ENCODE measurements at regions not wholly inside any gene's neighbourhood (a gene's known extent, or its start where the extent isn't known, plus 50 kb on each side); places are given as distances from the start of the nearest gene placed in this dataset.

GRCh38 chr4:165560941-165561340 is 182.1 kb downstream of the CPE start:
- no peaks in the 10 kb centered on the region for H3K4me1 Mint-ChIP-seq
- Histone ChIP-seq H3K4me2 (replicated peaks; ENCODE audit: extremely low read depth, low read length, poor library complexity, severe bottlenecking) (no peak overlapping the region), H3K27me3 (ENCODE audit: control insufficient read depth in 2 of 2, insufficient read depth in 2 of 2, low read length in 2 of 2) (no peaks in the 10 kb centered on the region), H3K9me3 (replicated peaks in 1 of 2; ENCODE audit: control insufficient read depth in 1 of 2, insufficient read depth in 1 of 2, low read length in 2 of 2) (peaks cover 0 to 4% of the 10 kb centered on the region in 2 donors), H4K20me1 (ENCODE audit: insufficient read depth, low read length) (no peaks in the 10 kb centered on the region), H3K4me1 (ENCODE audit: control insufficient read depth in 1 of 2, insufficient read depth in 2 of 2, low read length in 2 of 2) (no peaks in the 10 kb centered on the region), H3K27ac (ENCODE audit: low read depth in 1 of 2, low read length in 2 of 2) (no peak overlapping the region), H3K36me3 (replicated peaks in 1 of 2; ENCODE audit: control insufficient read depth in 1 of 2, insufficient read depth in 2 of 2, low read length in 2 of 2) (no peaks in the 10 kb centered on the region), H3K4me3 (replicated peaks in 1 of 3; ENCODE audit: low read depth in 2 of 3, low read length in 3 of 3) (no peak overlapping the region), H2AFZ (ENCODE audit: insufficient read depth, low read depth, low read length, poor library complexity, severe bottlenecking) (no peak overlapping the region), H3K79me2 (ENCODE audit: insufficient read depth, low read length) (no peaks in the 10 kb centered on the region), H3K9ac (ENCODE audit: insufficient read depth, low read length, poor library complexity, severe bottlenecking) (no peak overlapping the region)
- no peak for DNase-seq
- peaks cover 2 to 22% (median 7%) of the 10 kb centered on the region in 7 donors for H3K9me3 Mint-ChIP-seq
- TF ChIP-seq CTCF (IDR thresholded peaks at IDR 0.05): no peak
- H3K36me3 Mint-ChIP-seq: no peaks in the 10 kb centered on the region
- intact Hi-C loops (cut with micrococcal nuclease): no loop called here
- no peak overlapping the region for H3K27ac Mint-ChIP-seq
- 100% methylated on average over 1 of the region's 4 CpGs for WGBS (ENCODE audit: insufficient coverage)
- no peaks in the 10 kb centered on the region for H3K27me3 Mint-ChIP-seq (ENCODE audit: low read depth in 3 of 3)
- no peak overlapping the region for H3K4me3 Mint-ChIP-seq

DNA sequence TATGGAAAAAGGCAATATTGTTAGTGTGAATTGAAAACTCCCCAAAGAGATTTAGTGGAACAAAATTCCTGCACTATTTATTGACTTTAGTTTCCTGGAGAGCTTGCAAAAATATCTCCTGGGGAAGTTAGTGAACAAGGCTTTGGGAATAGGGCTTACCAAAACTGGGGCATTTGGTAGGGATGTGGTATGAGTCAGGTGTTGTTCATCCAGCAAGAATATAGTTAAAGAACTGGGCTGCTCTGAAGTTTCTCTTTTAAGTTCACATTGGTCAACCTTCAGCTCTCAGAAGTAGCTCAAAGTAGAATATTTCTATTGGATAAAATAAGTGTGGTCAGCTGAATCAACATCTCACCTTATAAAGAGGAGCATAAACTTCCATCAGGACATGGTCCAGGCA is 185.0 kb downstream of the CPE start:
- peaks cover 0 to 20% (median 7%) of the 10 kb centered on the region in 7 donors for H3K9me3 Mint-ChIP-seq
- intact Hi-C loops (cut with micrococcal nuclease): no loop called here

More for the DNA sequence above, 185.0 kb downstream of the CPE start:
- Histone ChIP-seq H3K9ac (ENCODE audit: insufficient read depth, low read length, poor library complexity, severe bottlenecking) (no peak overlapping the region), H3K27ac (ENCODE audit: low read depth in 1 of 2, low read length in 2 of 2) (no peak overlapping the region), H3K4me2 (replicated peaks; ENCODE audit: extremely low read depth, low read length, poor library complexity, severe bottlenecking) (no peak overlapping the region), H3K27me3 (ENCODE audit: control insufficient read depth in 2 of 2, insufficient read depth in 2 of 2, low read length in 2 of 2) (no peaks in the 10 kb centered on the region), H3K36me3 (replicated peaks in 1 of 2; ENCODE audit: control insufficient read depth in 1 of 2, insufficient read depth in 2 of 2, low read length in 2 of 2) (no peaks in the 10 kb centered on the region), H3K4me1 (ENCODE audit: control insufficient read depth in 1 of 2, insufficient read depth in 2 of 2, low read length in 2 of 2) (no peaks in the 10 kb centered on the region), H2AFZ (ENCODE audit: insufficient read depth, low read depth, low read length, poor library complexity, severe bottlenecking) (no peak overlapping the region), H4K20me1 (ENCODE audit: insufficient read depth, low read length) (no peaks in the 10 kb centered on the region), H3K4me3 (replicated peaks in 1 of 3; ENCODE audit: low read depth in 2 of 3, low read length in 3 of 3) (no peak overlapping the region), H3K79me2 (ENCODE audit: insufficient read depth, low read length) (no peaks in the 10 kb centered on the region), H3K9me3 (replicated peaks in 1 of 2; ENCODE audit: control insufficient read depth in 1 of 2, insufficient read depth in 1 of 2, low read length in 2 of 2) (peaks cover 0 to 4% of the 10 kb centered on the region in 2 donors)
- H3K27ac Mint-ChIP-seq: no peak overlapping the region
- DNase-seq: no peak
- H3K36me3 Mint-ChIP-seq: no peaks in the 10 kb centered on the region
- no peak overlapping the region for H3K4me3 Mint-ChIP-seq
- no peaks in the 10 kb centered on the region for H3K27me3 Mint-ChIP-seq (ENCODE audit: low read depth in 3 of 3)
- no peak for TF ChIP-seq CTCF (IDR thresholded peaks at IDR 0.05)
- no peaks in the 10 kb centered on the region for H3K4me1 Mint-ChIP-seq

Measured in CD14-positive monocyte (primary cell).